ENCODE measurements at regions not wholly inside any gene's neighbourhood (a gene's known extent, or its start where the extent isn't known, plus 50 kb on each side); places are given as distances from the start of the nearest gene placed in this dataset.

GRCh38 chr19:8922591-8922990 is 87.6 kb downstream of the MUC16 start:
- no peak for DNase-seq (ENCODE audit: low read depth, low spot score)

GRCh38 chr19:8924283-8924682 is 85.9 kb downstream of the MUC16 start:
- in situ Hi-C loops (cut with HindIII; ENCODE audit: low pct_unique_long_range_greater_than_20kb, low sequenced_read_pairs) (no loop called here), intact Hi-C loops (cut with micrococcal nuclease; ENCODE audit: unreplicated experiment) (no loop called here)
- CTCF ChIA-PET, result no interaction called here
- Histone ChIP-seq H3K4me1 (ENCODE audit: control insufficient read depth, insufficient read depth, low read length) (no peaks in the 10 kb centered on the region), H3K27me3 (ENCODE audit: control insufficient read depth, insufficient read depth, low read length) (no peaks in the 10 kb centered on the region), H3K36me3 (ENCODE audit: control insufficient read depth, insufficient read depth, low read length) (no peaks in the 10 kb centered on the region), H3K9me3 (ENCODE audit: control insufficient read depth, insufficient read depth, low read depth, low read length) (no peaks in the 10 kb centered on the region), H3K4me3 (ENCODE audit: low read depth in 2 of 2, low read length in 2 of 2) (no peak overlapping the region), H3K27ac (ENCODE audit: low read length) (no peak overlapping the region)
- BruUV-seq (replicated peaks), result no TSS peak
- DNase-seq (ENCODE audit: low read depth, low spot score) (no peak), ATAC-seq (no peak)
- no peak for TF ChIP-seq POLR2AphosphoS5 (IDR thresholded peaks at IDR 0.05; ENCODE audit: low read depth, low read length)
- no peak for TF ChIP-seq TCF7L2 (IDR thresholded peaks at IDR 0.05; ENCODE audit: low read depth, low read length)
- TF ChIP-seq SIN3A (IDR thresholded peaks at IDR 0.05; ENCODE audit: borderline replicate concordance, insufficient read depth, low read depth, low read length), result no peak
- TF ChIP-seq, protein P1, sequence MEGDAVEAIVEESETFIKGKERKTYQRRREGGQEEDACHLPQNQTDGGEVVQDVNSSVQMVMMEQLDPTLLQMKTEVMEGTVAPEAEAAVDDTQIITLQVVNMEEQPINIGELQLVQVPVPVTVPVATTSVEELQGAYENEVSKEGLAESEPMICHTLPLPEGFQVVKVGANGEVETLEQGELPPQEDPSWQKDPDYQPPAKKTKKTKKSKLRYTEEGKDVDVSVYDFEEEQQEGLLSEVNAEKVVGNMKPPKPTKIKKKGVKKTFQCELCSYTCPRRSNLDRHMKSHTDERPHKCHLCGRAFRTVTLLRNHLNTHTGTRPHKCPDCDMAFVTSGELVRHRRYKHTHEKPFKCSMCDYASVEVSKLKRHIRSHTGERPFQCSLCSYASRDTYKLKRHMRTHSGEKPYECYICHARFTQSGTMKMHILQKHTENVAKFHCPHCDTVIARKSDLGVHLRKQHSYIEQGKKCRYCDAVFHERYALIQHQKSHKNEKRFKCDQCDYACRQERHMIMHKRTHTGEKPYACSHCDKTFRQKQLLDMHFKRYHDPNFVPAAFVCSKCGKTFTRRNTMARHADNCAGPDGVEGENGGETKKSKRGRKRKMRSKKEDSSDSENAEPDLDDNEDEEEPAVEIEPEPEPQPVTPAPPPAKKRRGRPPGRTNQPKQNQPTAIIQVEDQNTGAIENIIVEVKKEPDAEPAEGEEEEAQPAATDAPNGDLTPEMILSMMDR (IDR thresholded peaks at IDR 0.05), result no peak
- TF ChIP-seq, protein P2, sequence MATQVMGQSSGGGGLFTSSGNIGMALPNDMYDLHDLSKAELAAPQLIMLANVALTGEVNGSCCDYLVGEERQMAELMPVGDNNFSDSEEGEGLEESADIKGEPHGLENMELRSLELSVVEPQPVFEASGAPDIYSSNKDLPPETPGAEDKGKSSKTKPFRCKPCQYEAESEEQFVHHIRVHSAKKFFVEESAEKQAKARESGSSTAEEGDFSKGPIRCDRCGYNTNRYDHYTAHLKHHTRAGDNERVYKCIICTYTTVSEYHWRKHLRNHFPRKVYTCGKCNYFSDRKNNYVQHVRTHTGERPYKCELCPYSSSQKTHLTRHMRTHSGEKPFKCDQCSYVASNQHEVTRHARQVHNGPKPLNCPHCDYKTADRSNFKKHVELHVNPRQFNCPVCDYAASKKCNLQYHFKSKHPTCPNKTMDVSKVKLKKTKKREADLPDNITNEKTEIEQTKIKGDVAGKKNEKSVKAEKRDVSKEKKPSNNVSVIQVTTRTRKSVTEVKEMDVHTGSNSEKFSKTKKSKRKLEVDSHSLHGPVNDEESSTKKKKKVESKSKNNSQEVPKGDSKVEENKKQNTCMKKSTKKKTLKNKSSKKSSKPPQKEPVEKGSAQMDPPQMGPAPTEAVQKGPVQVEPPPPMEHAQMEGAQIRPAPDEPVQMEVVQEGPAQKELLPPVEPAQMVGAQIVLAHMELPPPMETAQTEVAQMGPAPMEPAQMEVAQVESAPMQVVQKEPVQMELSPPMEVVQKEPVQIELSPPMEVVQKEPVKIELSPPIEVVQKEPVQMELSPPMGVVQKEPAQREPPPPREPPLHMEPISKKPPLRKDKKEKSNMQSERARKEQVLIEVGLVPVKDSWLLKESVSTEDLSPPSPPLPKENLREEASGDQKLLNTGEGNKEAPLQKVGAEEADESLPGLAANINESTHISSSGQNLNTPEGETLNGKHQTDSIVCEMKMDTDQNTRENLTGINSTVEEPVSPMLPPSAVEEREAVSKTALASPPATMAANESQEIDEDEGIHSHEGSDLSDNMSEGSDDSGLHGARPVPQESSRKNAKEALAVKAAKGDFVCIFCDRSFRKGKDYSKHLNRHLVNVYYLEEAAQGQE (IDR thresholded peaks at IDR 0.05; ENCODE audit: insufficient read depth in 1 of 2, low read depth in 2 of 2, low read length in 1 of 2), result no peak
- POLR2A ChIA-PET, result no interaction called here

More at GRCh38 chr19:8922591-8922990, 87.6 kb downstream of the MUC16 start:
- POLR2A ChIA-PET, result no interaction called here
- Histone ChIP-seq H3K9me3 (ENCODE audit: control insufficient read depth, insufficient read depth, low read depth, low read length) (no peaks in the 10 kb centered on the region), H3K36me3 (ENCODE audit: control insufficient read depth, insufficient read depth, low read length) (no peaks in the 10 kb centered on the region), H3K4me3 (ENCODE audit: low read depth in 2 of 2, low read length in 2 of 2) (no peak overlapping the region), H3K27me3 (ENCODE audit: control insufficient read depth, insufficient read depth, low read length) (no peaks in the 10 kb centered on the region), H3K27ac (ENCODE audit: low read length) (no peak overlapping the region), H3K4me1 (ENCODE audit: control insufficient read depth, insufficient read depth, low read length) (no peaks in the 10 kb centered on the region)
- TF ChIP-seq, protein P1 (IDR thresholded peaks at IDR 0.05), result no peak
- TF ChIP-seq, protein P2 (IDR thresholded peaks at IDR 0.05; ENCODE audit: insufficient read depth in 1 of 2, low read depth in 2 of 2, low read length in 1 of 2), result no peak
- TF ChIP-seq SIN3A (IDR thresholded peaks at IDR 0.05; ENCODE audit: borderline replicate concordance, insufficient read depth, low read depth, low read length), result no peak
- TF ChIP-seq POLR2AphosphoS5 (IDR thresholded peaks at IDR 0.05; ENCODE audit: low read depth, low read length), result no peak
- no peak for TF ChIP-seq TCF7L2 (IDR thresholded peaks at IDR 0.05; ENCODE audit: low read depth, low read length)
- in situ Hi-C loops (cut with HindIII; ENCODE audit: low pct_unique_long_range_greater_than_20kb, low sequenced_read_pairs) (no loop called here), intact Hi-C loops (cut with micrococcal nuclease; ENCODE audit: unreplicated experiment) (no loop called here)
- CTCF ChIA-PET, result no interaction called here
- no peak for ATAC-seq
- no TSS peak for BruUV-seq (replicated peaks)

All from Panc1 (cell line).